Keratinocyte (primary cell): ENCODE measurements at regions not wholly inside any gene's neighbourhood (a gene's known extent, or its start where the extent isn't known, plus 50 kb on each side); places are given as distances from the start of the nearest gene placed in this dataset.

ENCODE experiments used
- DNase-seq: peaks from one replicate; pipeline ENCODE4 v3.0.0-alpha.2; 2011; ENCODE audit warnings: low read depth, missing footprints, low spot score
- FAIRE-seq: peaks from 2 replicates; lab custom pipeline; 2011; peaks lifted over from hg19 to GRCh38; lab: Jason Lieb, UNC
- H2AFZ ChIP-seq: 2 replicates; pipeline ENCODE4 v1.6.0; 2012; ENCODE audit warnings: low read length, control low read depth, inconsistent platforms; ENCODE audit not compliant: control insufficient read depth
- H3K27ac ChIP-seq: 2 replicates; pipeline ENCODE4 v1.5.1; 2011; ENCODE audit warnings: low read length; ENCODE audit not compliant: control insufficient read depth, insufficient read depth
- H3K27me3 ChIP-seq: 3 replicates; pipeline ENCODE4 v1.6.0; 2011; ENCODE audit warnings: low read length; ENCODE audit not compliant: control insufficient read depth, insufficient read depth; ENCODE audit errors: extremely low read depth
- H3K36me3 ChIP-seq, 2 experiments: 2 replicates in 1 of 2; 3 replicates in 1 of 2; pipeline ENCODE4 v1.5.1; 2011; ENCODE audit warnings: low read length in 2 of 2, mild to moderate bottlenecking in 1 of 2; ENCODE audit not compliant: control insufficient read depth in 2 of 2, insufficient read depth in 2 of 2; ENCODE audit errors: extremely low read depth in 1 of 2
- H3K4me1 ChIP-seq: 3 replicates; pipeline ENCODE4 v1.5.1; 2011; ENCODE audit warnings: low read length; ENCODE audit not compliant: control insufficient read depth, insufficient read depth; ENCODE audit errors: extremely low read depth
- H3K4me2 ChIP-seq: 3 replicates; pipeline ENCODE4 v1.6.0; 2011; ENCODE audit warnings: low read depth, low read length; ENCODE audit not compliant: control insufficient read depth, insufficient read depth; ENCODE audit errors: extremely low read depth
- H3K4me3 ChIP-seq, 3 experiments: fragments of 200-600 bp in 1 of 3; sonication (generic) in 1 of 3; 2 replicates in 2 of 3; 3 replicates in 1 of 3; pipeline ENCODE4 v1.5.1; 2011 to 2016; ENCODE audit warnings: low read length in 3 of 3, mild to moderate bottlenecking in 3 of 3, control low read depth in 2 of 3, inconsistent platforms in 1 of 3, low read depth in 1 of 3, mixed read lengths in 1 of 3, mixed run types in 1 of 3, moderate library complexity in 1 of 3; ENCODE audit not compliant: control insufficient read depth in 2 of 3, insufficient read depth in 2 of 3; ENCODE audit errors: extremely low read depth in 1 of 3
- H3K79me2 ChIP-seq: 2 replicates; pipeline ENCODE4 v1.6.0; 2012; ENCODE audit warnings: low read length; ENCODE audit not compliant: control insufficient read depth, insufficient read depth
- H3K9ac ChIP-seq: 3 replicates; pipeline ENCODE4 v1.6.0; 2011; ENCODE audit warnings: low read length; ENCODE audit not compliant: control insufficient read depth, insufficient read depth; ENCODE audit errors: extremely low read depth
- H3K9me1 ChIP-seq: 3 replicates; pipeline ENCODE4 v1.6.0; 2011; ENCODE audit warnings: low read length; ENCODE audit not compliant: control insufficient read depth, insufficient read depth; ENCODE audit errors: extremely low read depth
- H3K9me3 ChIP-seq: 2 replicates; pipeline ENCODE4 v1.5.1; 2012; ENCODE audit warnings: low read depth, low read length; ENCODE audit not compliant: control insufficient read depth
- H4K20me1 ChIP-seq: 3 replicates; pipeline ENCODE4 v1.6.0; 2011; ENCODE audit warnings: low read length; ENCODE audit not compliant: control insufficient read depth, insufficient read depth; ENCODE audit errors: extremely low read depth
- CTCF ChIP-seq, 3 experiments: IDR thresholded peaks in 1 of 3; conservative IDR thresholded peaks in 1 of 3; optimal IDR thresholded peaks in 1 of 3; 2 replicates in 2 of 3; 3 replicates in 1 of 3; pipeline versions ENCODE3 to v1.5.1; 2011; ENCODE audit warnings: low read length in 3 of 3, mild to moderate bottlenecking in 3 of 3, moderate library complexity in 2 of 3, control low read depth in 1 of 3, inconsistent platforms in 1 of 3; ENCODE audit not compliant: insufficient read depth in 2 of 3; ENCODE audit errors: extremely low read depth in 1 of 3
- EZH2 ChIP-seq: IDR thresholded peaks from one replicate; pipeline ENCODE4 v1.6.1; 2012; ENCODE audit warnings: inconsistent platforms, mild to moderate bottlenecking, low read length, moderate library complexity
- dilution Hi-C: fragments of 300-500 bp; cut with MboI; formaldehyde crosslinking; loops from one replicate; pipeline ENCODE4 v1.7.0; 2020; ENCODE audit warnings: low sequenced_read_pairs; ENCODE audit not compliant: extremely low pct_ligation_motif_present

GRCh38 chr6:170159022-170159965, 131.6 kb downstream of the DLL1 start:
- TF ChIP-seq EZH2 (no peak), CTCF (optimal IDR thresholded peaks at IDR 0.05 in 1 of 3, IDR thresholded peaks at IDR 0.05 in 1 of 3, conservative IDR thresholded peaks at IDR 0.05 in 1 of 3; ENCODE audit: extremely low read depth in 1 of 3, insufficient read depth in 2 of 3, low read length in 3 of 3) (no peak)
- H4K20me1 ChIP-seq, result no peaks in the 10 kb centered on the region
- dilution Hi-C loops, result no loop called here
- no peak overlapping the region for H3K27ac ChIP-seq
- H3K4me2 ChIP-seq, result no peak overlapping the region
- FAIRE-seq (no peak), DNase-seq (no peak)
- H3K36me3 ChIP-seq, result no peaks in the 10 kb centered on the region
- H3K79me2 ChIP-seq, result no peaks in the 10 kb centered on the region
- no peaks in the 10 kb centered on the region for H3K27me3 ChIP-seq
- no peaks in the 10 kb centered on the region for H3K9me3 ChIP-seq
- no peaks in the 10 kb centered on the region for H3K4me1 ChIP-seq
- H3K4me3 ChIP-seq, result no peak overlapping the region
- H3K9ac ChIP-seq, result no peak overlapping the region
- H3K9me1 ChIP-seq, result no peaks in the 10 kb centered on the region
- H2AFZ ChIP-seq, result no peak overlapping the region

- H3K9me1 ChIP-seq, result no peaks in the 10 kb centered on the region
- H3K27me3 ChIP-seq, result no peaks in the 10 kb centered on the region
- no peaks in the 10 kb centered on the region for H4K20me1 ChIP-seq
- no peak overlapping the region for H3K27ac ChIP-seq
- no peak overlapping the region for H3K9ac ChIP-seq
- dilution Hi-C loops, result no loop called here
- no peaks in the 10 kb centered on the region for H3K79me2 ChIP-seq
- DNase-seq (no peak), FAIRE-seq (no peak)
- H3K9me3 ChIP-seq, result no peaks in the 10 kb centered on the region
- no peaks in the 10 kb centered on the region for H3K36me3 ChIP-seq
- no peaks in the 10 kb centered on the region for H3K4me1 ChIP-seq
- no peak overlapping the region for H3K4me2 ChIP-seq
- no peak overlapping the region for H3K4me3 ChIP-seq
- no peak overlapping the region for H2AFZ ChIP-seq
- TF ChIP-seq EZH2 (no peak), CTCF (optimal IDR thresholded peaks at IDR 0.05 in 1 of 3, IDR thresholded peaks at IDR 0.05 in 1 of 3, conservative IDR thresholded peaks at IDR 0.05 in 1 of 3; ENCODE audit: extremely low read depth in 1 of 3, insufficient read depth in 2 of 3, low read length in 3 of 3) (no peak)
These were observed 132.4 kb downstream of the DLL1 start for GRCh38 chr6:170158296-170159021.
